Liver (tissue), 8 donors: ENCODE measurements at regions not wholly inside any gene's neighbourhood (a gene's known extent, or its start where the extent isn't known, plus 50 kb on each side); places are given as distances from the start of the nearest gene placed in this dataset.

Experiments used
- DNase-seq: peaks from one replicate; pipeline ENCODE4 v3.0.0-alpha.2; 2017; ENCODE audit warnings: low spot score
- H3K27ac ChIP-seq, 2 donors: one replicate each; pipeline ENCODE4 v1.7.0; 2013; ENCODE audit warnings: inconsistent platforms in 2 of 2, low read length in 2 of 2, control low read depth in 1 of 2, low read depth in 1 of 2, mild to moderate bottlenecking in 1 of 2
- H3K27me3 ChIP-seq, 4 donors: one replicate each; pipeline versions ENCODE4 v1.6.1 to v1.7.0; 2013; ENCODE audit warnings: low read length in 3 of 4, inconsistent platforms in 1 of 4, mild to moderate bottlenecking in 1 of 4, moderate library complexity in 1 of 4; ENCODE audit not compliant: control insufficient read depth in 4 of 4, insufficient read depth in 4 of 4
- H3K36me3 ChIP-seq, 4 donors: one replicate each; pipeline versions ENCODE4 v1.6.1 to v1.7.0; 2013; ENCODE audit warnings: low read length in 3 of 4, mild to moderate bottlenecking in 3 of 4, low read depth in 1 of 4, moderate library complexity in 1 of 4; ENCODE audit not compliant: control insufficient read depth in 4 of 4, insufficient read depth in 3 of 4
- H3K4me1 ChIP-seq, 4 donors: one replicate each; pipeline versions ENCODE4 v1.6.1 to v1.7.0; 2013; ENCODE audit warnings: low read length in 3 of 4, mild to moderate bottlenecking in 3 of 4, moderate library complexity in 1 of 4; ENCODE audit not compliant: control insufficient read depth in 4 of 4, insufficient read depth in 4 of 4
- H3K4me3 ChIP-seq, 3 donors: one replicate each; pipeline versions ENCODE4 v1.6.1 to v1.7.0; 2013; ENCODE audit warnings: low read length in 3 of 3, control low read depth in 1 of 3, low read depth in 1 of 3, mild to moderate bottlenecking in 1 of 3
- H3K9ac ChIP-seq, 2 donors: one replicate each; pipeline ENCODE4 v1.7.0; 2013; ENCODE audit warnings: low read length in 2 of 2, mild to moderate bottlenecking in 2 of 2, moderate library complexity in 2 of 2, control low read depth in 1 of 2, low read depth in 1 of 2
- H3K9me3 ChIP-seq, 4 donors: one replicate each; pipeline versions ENCODE4 v1.6.1 to v1.7.0; 2013; ENCODE audit warnings: low read length in 3 of 4; ENCODE audit not compliant: control insufficient read depth in 4 of 4
- CTCF ChIP-seq: fragments of 150-350 bp; IDR thresholded peaks from 2 replicates; pipeline ENCODE4 v1.5.1; 2017; ENCODE audit warnings: improper control_type of control experiment, low read depth, low read length; ENCODE audit not compliant: missing input control
- EGR1 ChIP-seq, 2 donors: IDR thresholded peaks; 2 replicates each; pipeline ENCODE4 v1.6.1; 2016 to 2018; ENCODE audit warnings: antibody characterized with exemption in 2 of 2, low read depth in 2 of 2
- FOXA1 ChIP-seq: IDR thresholded peaks from 2 replicates; pipeline ENCODE4 v1.6.1; 2016; ENCODE audit warnings: antibody characterized with exemption
- FOXA2 ChIP-seq: IDR thresholded peaks from 2 replicates; pipeline ENCODE4 v1.6.1; 2016; ENCODE audit warnings: antibody characterized with exemption
- GABPA ChIP-seq, 2 donors: IDR thresholded peaks in 1 of 2; conservative IDR thresholded peaks in 1 of 2; 2 replicates each; pipeline ENCODE4 v1.6.1; 2016; ENCODE audit warnings: antibody characterized with exemption in 2 of 2, mild to moderate bottlenecking in 1 of 2, moderate library complexity in 1 of 2
- HNF4A ChIP-seq, 2 donors: conservative IDR thresholded peaks; 2 replicates each; pipeline ENCODE4 v1.6.1; 2016; ENCODE audit warnings: antibody characterized with exemption in 2 of 2, mild to moderate bottlenecking in 2 of 2
- HNF4G ChIP-seq: IDR thresholded peaks from 2 replicates; pipeline ENCODE4 v1.6.1; 2016; ENCODE audit warnings: antibody characterized with exemption
- MAX ChIP-seq: IDR thresholded peaks from 2 replicates; pipeline ENCODE4 v1.6.1; 2016; ENCODE audit warnings: antibody characterized with exemption
- NR2F2 ChIP-seq: IDR thresholded peaks from 2 replicates; pipeline ENCODE4 v1.6.1; 2016; ENCODE audit warnings: antibody characterized with exemption
- RAD21 ChIP-seq, 2 donors: IDR thresholded peaks; 2 replicates each; pipeline ENCODE4 v1.6.1; 2016; ENCODE audit warnings: antibody characterized with exemption in 2 of 2, mild to moderate bottlenecking in 2 of 2
- REST ChIP-seq: IDR thresholded peaks from 2 replicates; pipeline ENCODE4 v1.6.1; 2016; ENCODE audit warnings: antibody characterized with exemption, mild to moderate bottlenecking
- RXRA ChIP-seq, 2 donors: IDR thresholded peaks; 2 replicates each; pipeline ENCODE4 v1.6.1; 2017 to 2018; ENCODE audit warnings: antibody characterized with exemption in 2 of 2, mild to moderate bottlenecking in 1 of 2
- SP1 ChIP-seq: IDR thresholded peaks from 2 replicates; pipeline ENCODE4 v1.6.1; 2018; ENCODE audit warnings: antibody characterized with exemption, mild to moderate bottlenecking
- TAF1 ChIP-seq: conservative IDR thresholded peaks from 2 replicates; pipeline ENCODE4 v1.6.1; 2016; ENCODE audit warnings: antibody characterized with exemption, mild to moderate bottlenecking
- YY1 ChIP-seq: IDR thresholded peaks from 2 replicates; pipeline ENCODE4 v1.6.1; 2016; ENCODE audit warnings: antibody characterized with exemption, mild to moderate bottlenecking
- ZBTB33 ChIP-seq: IDR thresholded peaks from 2 replicates; pipeline ENCODE4 v1.6.1; 2016; ENCODE audit warnings: antibody characterized with exemption
- WGBS: extraction: QIAGEN DNeasy Blood & Tissue Kit; methylation state at CpG from one replicate; pipeline ENCODE4 v1.1.7; 2013; 5-methylcytosine and 5-hydroxymethylcytosine counted together
- donor health status: healthy.
- donor health status: healthy.
- donor health status: healthy.
- donor health status: healthy.
- donor health status: healthy.

- no peaks in the 10 kb centered on the region for H3K9me3 ChIP-seq
- 90% methylated on average over 3 of the region's 3 CpGs for WGBS
- H3K27ac ChIP-seq: no peak overlapping the region
- TF ChIP-seq RXRA (IDR thresholded peaks at IDR 0.05) (no peak), GABPA (IDR thresholded peaks at IDR 0.05 in 1 of 2, conservative IDR thresholded peaks at IDR 0.05 in 1 of 2) (no peak), MAX (no peak), TAF1 (no peak), EGR1 (IDR thresholded peaks at IDR 0.05; ENCODE audit: low read depth in 2 of 2) (no peak), FOXA2 (no peak), ZBTB33 (no peak), HNF4A (conservative IDR thresholded peaks at IDR 0.05) (no peak), NR2F2 (no peak), FOXA1 (no peak), YY1 (no peak), CTCF (no peak), REST (no peak)
- H3K4me1 ChIP-seq: peaks cover 0 to 7% (median 2%) of the 10 kb centered on the region in 4 donors
- H3K36me3 ChIP-seq: no peaks in the 10 kb centered on the region
- H3K27me3 ChIP-seq: no peaks in the 10 kb centered on the region
- DNase-seq: no peak
- no peak overlapping the region for H3K4me3 ChIP-seq
- no peak overlapping the region for H3K9ac ChIP-seq
These were observed 149.3 kb upstream of the FOXN2 start for GRCh38 chr2:48165070-48165753.

GRCh38 chr2:48169141-48169592 is 145.3 kb upstream of the FOXN2 start:
- Histone ChIP-seq H3K9me3 (no peaks in the 10 kb centered on the region), H3K9ac (no peak overlapping the region), H3K27me3 (no peaks in the 10 kb centered on the region), H3K27ac (peak overlapping the region in 1 of 2 donors; percentile 18), H3K36me3 (no peaks in the 10 kb centered on the region), H3K4me3 (no peak overlapping the region), H3K4me1 (peaks cover 0 to 7% (median 2%) of the 10 kb centered on the region in 4 donors)
- TF ChIP-seq RAD21 (IDR thresholded peaks at IDR 0.05) (peak; percentile 21 to 37), RXRA (IDR thresholded peaks at IDR 0.05) (peak; percentile 52 to 55), HNF4G (no peak), CTCF (no peak), REST (no peak), SP1 (peak; percentile 28), HNF4A (conservative IDR thresholded peaks at IDR 0.05) (peak; percentile 33 to 50)
- 33% methylated on average over 2 of the region's 2 CpGs for WGBS
- DNase-seq: no peak
